ENCODE measurements at regions not wholly inside any gene's neighbourhood (a gene's known extent, or its start where the extent isn't known, plus 50 kb on each side); places are given as distances from the start of the nearest gene placed in this dataset.

DNA sequence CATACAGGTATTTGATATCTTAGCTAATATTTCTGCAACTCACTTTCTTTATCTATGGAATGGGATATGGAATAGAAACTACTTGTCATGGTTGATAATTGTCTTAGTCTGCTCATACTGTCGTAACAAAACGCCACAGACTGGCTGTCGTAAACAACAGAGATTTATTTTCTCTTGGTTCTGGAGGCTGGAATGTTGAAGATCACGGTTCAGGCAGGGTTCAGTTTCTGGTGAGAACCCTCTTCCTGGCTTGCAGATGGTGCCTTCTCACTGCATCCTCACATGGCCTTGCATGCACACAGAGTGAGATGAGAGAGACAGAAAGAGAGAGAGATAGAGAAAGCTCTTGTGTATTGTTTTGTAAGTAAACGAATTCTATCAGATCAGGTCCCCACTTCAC, 332.7 kb upstream of the MAGI2 start:
- TF ChIP-seq, protein P1, sequence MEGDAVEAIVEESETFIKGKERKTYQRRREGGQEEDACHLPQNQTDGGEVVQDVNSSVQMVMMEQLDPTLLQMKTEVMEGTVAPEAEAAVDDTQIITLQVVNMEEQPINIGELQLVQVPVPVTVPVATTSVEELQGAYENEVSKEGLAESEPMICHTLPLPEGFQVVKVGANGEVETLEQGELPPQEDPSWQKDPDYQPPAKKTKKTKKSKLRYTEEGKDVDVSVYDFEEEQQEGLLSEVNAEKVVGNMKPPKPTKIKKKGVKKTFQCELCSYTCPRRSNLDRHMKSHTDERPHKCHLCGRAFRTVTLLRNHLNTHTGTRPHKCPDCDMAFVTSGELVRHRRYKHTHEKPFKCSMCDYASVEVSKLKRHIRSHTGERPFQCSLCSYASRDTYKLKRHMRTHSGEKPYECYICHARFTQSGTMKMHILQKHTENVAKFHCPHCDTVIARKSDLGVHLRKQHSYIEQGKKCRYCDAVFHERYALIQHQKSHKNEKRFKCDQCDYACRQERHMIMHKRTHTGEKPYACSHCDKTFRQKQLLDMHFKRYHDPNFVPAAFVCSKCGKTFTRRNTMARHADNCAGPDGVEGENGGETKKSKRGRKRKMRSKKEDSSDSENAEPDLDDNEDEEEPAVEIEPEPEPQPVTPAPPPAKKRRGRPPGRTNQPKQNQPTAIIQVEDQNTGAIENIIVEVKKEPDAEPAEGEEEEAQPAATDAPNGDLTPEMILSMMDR (IDR thresholded peaks at IDR 0.05): no peak
- TF ChIP-seq POLR2A (IDR thresholded peaks at IDR 0.05): no peak
